NCI-H1436 treated with DMSO at 0.1 percent for 48 hours (cell line): ENCODE measurements at regions not wholly inside any gene's neighbourhood (a gene's known extent, or its start where the extent isn't known, plus 50 kb on each side); places are given as distances from the start of the nearest gene placed in this dataset.

Source experiments
- DNase-seq: peaks from one replicate; lab custom pipeline; 2025; lab: John Stamatoyannopoulos, UW

DNA sequence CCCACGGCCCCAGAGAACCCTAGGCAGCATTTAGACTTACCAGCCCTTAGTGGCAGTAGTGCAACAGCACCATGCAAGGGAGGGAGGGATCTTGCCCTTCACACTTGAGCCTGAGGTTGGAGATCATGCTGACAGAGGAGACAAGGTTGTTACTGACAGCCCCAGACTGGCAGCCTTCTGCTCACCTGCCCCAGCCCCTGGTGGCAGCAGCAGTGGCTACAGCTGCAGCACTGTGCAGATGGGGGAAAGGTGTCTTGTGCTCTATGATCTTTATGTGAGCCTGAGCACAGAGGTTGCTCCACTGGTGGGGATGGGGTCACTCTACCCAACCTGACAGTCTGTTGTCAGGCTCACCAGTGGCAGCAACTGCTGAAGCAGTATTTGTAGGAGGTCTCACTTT lies 501.2 kb upstream of the LRRTM4 start:
- no peak for DNase-seq

DNA sequence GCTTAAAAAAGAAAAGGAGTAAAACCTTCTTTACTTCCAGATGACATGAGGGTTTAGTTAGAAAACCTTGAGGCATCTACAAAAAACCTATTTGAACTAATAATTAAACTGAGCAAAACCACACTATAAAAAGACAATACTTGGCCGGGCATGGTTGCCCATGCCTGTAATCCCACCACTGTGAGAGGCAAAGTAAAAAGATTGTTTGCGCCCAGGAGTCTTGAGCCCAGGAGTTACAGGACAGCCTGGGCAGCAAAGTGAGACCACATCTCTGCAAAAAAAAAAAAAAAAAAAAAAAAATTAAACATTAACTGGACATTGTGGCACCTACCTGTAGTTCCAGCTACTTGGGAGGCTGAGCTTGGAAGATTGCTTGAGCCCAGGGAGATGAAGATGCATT lies 502.8 kb upstream of the LRRTM4 start:
- DNase-seq = no peak

DNA sequence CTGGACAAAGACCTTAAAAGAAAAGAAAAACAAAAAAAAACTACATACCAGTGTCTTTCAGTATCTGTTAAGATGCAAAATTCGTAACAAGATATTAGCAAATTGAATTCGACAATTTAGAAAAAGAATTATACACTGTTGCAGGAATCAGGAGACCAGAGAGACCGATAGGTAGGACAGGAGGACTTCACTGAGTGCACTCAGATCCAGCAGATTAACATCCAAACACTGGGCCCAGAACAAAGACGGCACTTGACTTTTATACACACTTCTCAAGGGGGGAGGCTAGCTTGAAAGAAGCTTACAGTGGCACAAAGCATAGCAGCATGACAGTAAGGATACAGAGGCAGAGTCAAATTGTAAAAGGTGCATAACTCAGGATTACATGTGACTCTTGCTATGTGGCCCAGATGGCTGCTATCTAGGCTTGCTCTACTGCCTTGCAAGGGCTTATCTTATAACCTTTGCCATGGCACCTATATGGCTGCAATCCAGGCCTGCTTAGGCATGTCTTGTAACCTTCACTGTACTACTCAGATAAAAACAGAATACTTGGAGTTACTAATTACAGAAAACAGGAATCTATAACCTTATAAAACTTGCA lies 507.3 kb upstream of the LRRTM4 start:
- DNase-seq = no peak

DNA sequence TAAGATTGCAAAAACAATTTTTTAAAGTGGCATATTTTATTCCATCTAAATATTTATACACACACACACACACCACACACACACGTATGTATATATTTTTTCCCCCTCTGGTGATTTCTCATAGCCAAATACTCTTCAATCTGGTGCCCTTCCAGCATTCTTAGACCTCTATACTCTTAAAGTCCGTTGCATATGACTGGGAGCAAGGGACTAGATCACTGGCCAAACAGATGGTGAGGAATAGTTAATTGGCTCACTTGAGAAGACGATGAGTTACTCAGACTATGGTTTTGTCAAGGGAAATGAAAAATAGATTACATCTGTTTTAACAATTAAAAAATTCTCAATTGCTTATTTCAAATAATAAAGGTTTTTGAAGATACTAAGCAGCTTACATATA lies 512.5 kb upstream of the LRRTM4 start:
- no peak for DNase-seq

DNA sequence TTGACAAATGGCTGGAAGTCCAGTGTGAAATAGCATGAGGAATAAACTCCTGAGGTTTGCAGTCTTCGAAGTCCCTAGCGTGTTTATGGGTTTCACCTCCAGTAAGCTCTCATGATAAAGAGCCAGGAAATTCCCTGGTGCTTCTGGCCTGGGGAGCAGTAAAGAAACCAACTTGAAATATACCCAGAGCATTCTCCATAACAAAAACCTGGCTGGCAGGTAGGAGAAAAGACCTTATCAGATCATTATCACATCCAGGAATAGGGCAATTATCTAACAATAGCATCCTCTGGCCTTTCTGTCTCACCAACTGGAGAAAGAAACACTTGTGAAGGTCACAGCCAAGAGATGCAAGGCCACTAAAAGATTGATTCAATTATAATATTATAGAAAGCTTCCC lies 513.6 kb upstream of the LRRTM4 start:
- no peak for DNase-seq

DNA sequence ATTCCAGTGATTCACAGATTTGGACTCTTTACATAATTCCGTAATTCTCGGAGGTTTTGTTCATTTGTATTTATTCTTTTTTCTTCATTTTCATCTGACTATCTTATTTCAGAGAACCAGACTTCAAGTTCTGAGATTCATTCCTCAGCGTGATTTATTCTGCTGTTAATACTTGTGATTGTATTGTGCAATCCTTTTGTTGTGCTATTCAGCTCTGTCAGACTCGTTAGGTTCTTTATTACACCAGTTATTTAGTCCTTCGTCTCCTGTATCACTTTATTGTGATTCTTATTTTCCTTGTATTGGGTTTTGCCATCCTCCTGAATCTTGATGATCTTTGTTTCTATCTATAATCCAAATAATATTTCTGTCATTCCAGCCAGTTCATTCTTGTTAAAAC lies 529.3 kb upstream of the LRRTM4 start:
- DNase-seq = no peak

DNA sequence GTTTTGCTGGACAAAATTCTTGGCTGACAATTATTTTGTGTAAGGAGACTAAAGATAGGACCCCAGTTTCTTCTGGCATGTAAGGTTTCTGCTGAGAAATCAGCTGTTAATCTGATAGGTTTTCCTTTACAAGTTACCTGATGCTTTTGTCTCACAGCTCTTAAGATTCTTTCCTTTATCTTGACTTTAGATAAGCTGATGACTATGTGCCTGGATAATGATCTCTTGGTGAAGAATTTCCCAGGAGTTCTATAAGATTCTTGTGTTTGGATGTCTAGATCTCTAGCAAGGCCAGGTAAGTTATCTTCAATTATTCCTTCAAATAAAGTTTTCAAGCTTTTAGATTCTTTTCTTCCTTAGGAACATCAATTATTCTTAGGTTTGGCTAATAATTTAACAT lies 534.8 kb upstream of the LRRTM4 start:
- DNase-seq = no peak

DNA sequence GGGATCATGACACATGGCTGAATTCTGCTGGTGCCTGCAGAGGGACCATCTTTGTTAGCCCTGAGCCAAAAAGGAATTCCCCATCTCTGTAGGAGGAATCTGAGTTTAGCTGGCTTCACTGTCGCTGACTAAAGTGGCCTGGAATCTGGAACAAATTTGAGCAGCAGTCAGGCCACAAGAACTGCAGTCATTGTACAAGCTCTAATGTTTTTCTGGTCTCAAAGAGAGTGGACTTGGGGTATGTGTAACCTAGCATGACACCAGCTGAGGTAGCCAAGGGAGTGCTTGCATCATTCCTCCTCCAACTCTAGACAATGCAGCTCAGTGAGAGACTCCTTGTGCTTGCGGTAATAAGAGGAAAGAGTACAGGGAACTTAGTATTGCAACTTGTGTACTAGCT lies 539.1 kb upstream of the LRRTM4 start:
- no peak for DNase-seq

DNA sequence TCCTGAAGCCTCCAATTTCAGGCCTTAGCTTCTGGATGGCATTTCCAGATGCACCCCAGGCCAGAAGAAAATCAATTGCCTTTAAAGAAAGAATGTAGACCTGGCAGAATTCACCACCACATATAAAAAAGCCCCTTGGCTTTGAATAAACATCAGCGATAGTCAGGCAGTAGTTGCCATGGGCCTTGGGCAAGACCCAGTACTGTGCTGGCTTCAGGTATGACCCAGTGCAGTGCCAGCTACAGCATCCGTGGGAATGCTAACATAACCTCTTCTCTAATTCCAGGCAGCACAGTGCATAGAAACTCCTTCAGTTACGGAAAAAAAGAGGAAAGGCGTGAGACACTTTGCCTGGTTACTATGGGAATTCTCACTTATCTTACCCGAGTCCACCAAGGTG lies 539.6 kb upstream of the LRRTM4 start:
- DNase-seq = no peak

DNA sequence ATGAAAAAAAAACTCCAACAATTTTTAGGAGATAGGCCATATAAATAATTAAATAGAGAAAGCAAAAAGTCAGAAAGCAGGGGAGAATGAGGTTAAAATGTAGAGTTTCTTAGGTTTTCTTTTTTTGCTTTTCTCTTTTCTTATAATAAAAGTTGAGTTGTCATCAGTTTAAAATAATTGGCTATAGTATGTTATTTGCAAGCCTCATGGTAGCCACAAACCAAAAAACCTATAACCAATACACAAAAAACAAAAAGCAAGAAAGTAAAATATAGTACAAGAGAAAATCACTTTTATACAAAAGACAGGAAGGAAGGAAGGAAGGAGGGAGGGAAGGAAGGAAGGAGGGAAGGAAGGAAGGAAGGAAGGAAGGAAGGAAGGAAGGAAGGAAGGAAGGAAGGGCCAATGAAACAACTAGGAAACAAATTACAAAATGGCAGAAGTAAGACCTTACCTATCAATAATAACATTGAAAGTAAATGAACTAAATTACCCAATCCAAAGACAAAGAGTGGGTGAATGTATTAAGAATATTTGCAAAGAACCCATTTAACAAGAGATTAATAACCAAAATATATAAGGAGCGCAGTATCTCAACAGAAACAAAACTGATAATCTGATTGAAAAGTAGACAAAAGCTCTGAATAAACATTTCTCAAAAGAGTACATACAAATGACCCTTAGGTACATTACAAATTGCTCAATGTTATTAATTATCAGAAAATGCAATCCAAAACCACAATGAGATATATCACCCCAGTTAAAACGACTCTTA lies 541.3 kb upstream of the LRRTM4 start:
- DNase-seq = no peak

DNA sequence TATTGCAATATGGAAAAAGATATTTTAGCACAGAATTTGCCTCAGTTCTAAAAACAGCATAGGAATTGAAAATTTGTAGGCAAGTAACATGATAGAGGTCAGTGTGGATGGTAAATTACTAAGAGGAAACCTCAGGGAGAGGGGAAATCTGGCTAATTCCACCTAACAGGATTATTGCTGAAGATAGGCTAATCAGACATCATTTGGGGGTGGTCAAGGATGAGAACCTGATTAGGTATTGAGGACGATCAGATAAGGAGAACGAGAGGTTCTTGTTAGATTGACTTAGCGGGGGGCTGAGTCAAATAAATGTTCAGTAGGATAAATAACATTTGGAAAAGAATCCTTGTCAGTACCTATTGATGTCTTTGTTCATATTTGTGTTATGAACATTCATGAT lies 543.2 kb upstream of the LRRTM4 start:
- DNase-seq = no peak

DNA sequence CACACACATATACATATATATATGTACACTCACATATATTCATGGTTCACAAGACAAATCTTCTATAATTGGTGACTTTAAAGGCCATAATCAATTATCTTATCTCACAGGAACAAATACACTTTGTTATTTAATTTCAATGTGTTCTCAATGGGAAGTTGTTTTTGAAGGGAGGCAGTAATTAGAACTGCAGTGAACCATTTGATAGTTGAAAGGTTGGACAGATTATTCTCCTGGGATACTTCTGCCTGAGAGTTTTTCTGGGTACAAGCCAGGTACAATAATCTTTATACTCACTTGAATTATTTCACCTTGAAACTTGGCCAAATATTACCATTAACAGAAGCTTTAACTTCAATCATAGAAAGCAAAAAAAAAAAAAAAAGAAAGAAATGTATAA lies 546.6 kb upstream of the LRRTM4 start:
- peak; percentile 22 for DNase-seq

DNA sequence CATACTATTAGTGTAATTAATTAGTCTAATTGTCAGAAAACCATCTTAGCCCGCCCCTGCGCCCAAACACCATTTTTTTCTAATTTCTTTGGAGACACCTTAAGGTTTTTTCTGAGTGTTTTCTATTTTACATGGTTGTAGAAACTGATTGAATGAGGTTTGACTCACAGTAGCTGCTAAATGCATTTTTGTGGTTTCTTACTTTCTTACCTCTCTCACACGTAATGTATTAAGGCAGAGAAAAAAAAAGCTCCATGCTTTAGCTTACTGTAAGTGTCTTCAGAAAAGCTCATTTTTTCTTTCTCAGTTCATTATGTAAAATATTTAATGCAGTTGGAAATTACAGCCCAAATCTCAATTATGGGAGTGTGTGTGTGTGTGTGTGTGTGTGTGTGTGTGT lies 548.5 kb upstream of the LRRTM4 start:
- no peak for DNase-seq

DNA sequence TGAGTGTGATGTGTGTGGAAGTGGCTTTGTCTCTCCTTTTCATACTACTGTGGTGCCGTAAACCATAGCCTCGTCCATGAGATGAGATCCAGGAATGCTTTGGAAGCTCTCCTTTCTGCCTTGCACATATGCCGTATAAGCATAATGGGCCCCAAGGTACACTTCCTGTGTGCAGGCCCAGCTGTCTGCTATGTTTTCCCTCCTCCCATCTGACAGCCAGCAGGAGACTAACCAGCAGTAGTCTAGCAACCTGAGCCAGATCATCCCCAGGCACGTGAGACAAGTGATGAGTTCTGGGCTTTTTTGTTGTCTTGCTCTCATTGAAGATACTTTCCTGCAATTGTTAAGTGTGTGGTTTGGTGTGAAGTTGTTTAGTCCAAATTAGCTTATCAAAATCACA lies 555.5 kb upstream of the LRRTM4 start:
- DNase-seq = no peak

DNA sequence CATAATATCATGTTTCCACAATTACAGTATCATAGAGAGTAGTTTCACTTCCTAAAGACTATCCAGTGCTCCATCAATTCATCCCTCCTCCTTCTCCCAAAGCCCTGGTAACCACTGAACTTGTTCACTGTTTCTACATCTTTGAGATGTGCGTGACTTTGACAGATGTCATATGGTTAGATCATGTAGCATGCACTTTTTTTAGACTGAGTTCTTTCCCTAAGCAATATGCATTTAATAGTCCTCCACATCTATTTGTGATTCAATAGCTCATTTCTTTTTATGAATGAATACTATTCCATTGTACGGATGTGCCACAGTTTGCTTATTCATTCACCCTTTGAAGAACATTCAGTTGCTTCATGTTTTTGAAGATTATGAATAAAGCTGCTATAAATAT lies 560.4 kb upstream of the LRRTM4 start:
- no peak for DNase-seq

DNA sequence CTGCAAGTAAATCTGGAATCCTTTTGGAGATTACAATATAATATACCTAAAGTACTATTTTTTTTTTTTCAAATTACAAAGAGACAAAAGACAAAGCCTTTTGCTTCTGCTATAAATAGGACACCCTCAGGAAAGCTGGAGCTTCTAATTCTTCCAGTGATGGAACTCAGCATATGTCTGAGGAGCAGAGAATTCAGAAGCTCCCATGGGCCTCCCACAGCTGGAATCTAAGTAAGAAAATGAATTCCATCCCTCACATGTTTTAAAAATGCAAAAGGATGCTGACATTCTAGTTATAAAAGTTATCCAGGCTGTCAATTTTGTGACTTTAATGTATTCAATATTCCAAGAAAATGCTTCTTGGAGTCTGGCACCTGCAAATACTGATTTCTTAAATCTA lies 571.3 kb upstream of the LRRTM4 start:
- DNase-seq = no peak

DNA sequence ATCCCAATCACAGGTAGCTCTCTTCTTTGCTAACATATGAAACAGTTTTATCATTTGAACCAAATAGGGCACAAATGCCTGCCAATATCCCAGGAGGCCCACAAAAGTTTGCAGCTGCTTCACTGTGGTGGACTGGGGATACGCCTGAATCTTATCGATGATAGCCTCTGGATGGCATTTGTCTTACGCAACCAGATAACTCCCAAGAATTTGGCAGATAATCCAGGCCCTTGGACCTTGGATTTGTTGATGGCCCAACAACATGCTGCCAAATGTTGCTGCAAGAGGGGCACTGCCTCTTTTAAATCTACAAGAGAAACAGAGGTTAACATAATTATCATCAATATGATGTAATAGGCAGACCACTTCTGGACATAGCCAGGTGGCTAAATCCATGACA lies 587.1 kb upstream of the LRRTM4 start:
- no peak for DNase-seq

DNA sequence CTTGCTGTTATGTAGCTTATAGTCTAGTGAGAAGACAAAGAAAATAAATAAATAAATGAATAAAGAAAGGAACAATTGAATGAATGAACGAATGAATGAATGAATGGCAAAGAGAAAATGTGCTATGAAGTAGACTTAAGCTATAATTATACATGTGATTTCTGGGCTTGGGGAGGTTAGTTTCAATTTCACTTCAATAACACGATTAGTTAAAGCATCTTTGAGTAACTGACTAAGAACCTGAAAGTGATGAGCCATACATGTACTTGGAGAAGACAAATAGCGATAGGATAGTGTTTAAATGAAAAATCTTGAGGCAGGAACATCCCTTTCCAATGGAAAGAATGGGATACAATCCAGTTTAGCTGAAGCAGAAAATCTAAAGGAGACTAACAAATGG lies 593.1 kb upstream of the LRRTM4 start:
- DNase-seq = no peak

DNA sequence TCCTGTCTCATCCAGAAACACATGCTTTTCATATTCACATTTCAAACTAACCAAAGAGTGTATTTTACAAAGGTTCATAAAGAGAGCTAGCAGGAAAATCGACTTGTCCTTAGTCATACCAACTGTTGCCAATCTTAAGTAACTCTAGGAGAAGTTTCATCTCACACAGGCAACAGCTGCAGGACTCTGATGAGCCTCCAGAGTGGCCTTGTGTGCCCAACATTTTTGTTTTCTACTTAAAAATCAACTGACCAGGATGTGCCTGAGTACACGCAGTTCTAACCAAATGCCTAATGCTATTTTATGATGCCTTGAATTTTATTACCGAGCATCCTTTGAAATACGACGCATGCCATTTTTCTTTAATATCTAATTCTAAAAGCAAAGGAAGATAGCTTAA lies 595.9 kb upstream of the LRRTM4 start:
- no peak for DNase-seq

DNA sequence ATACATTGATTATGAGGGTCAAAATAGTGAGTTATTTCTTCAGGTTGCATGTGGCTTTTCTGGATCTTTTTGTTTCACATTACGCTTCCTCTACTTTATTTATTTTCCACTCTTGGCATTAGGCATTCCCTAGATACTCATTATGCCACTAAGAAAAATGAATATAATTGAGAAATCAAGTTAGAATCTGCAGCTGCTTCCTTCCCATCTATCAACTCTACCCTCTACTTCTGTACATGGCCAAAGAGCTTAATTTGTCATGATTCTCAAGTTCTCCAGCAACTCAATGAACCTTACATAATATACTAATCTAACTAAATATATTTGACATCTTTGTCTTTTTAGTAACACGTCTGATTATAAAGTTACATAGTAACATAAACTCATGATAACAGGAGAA lies 598.1 kb upstream of the LRRTM4 start:
- no peak for DNase-seq

DNA sequence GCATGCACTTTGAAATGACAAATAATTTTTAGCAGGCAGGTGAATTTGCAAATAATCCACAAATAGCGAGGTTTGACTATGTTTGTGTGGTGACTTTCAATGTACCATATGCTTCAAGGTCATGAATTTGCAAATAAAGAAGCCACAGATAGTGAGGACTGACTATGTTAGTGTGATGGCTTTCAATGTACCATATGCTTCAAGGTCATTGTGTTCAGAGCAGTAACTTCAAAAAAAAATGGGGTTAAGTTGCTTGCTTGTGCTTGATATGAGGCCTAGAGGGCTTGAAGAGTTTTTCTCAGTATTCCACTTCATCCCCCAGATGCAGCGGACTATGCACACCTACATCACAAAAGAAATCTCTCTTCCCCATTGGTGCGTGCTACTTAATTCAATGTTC lies 602.9 kb upstream of the LRRTM4 start:
- DNase-seq = no peak

DNA sequence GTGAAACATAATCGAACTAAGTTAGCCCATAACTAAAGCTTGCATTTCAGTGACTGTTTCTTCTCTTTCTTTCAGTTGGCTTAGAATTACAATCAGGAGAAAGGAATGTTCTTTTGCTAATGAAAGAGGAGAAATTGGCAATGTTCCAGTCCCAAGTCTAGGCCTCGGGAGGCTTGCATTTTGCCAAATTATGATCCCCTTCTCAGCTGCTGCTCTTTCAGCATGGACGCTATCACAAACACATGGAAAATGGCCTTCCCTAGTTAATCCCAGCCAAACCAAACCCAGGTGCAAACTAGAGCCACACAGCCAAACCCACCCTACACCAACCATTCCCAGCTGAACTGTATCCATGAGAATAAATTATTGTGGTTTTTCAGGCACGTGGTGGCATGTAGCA lies 605.2 kb upstream of the LRRTM4 start:
- no peak for DNase-seq

DNA sequence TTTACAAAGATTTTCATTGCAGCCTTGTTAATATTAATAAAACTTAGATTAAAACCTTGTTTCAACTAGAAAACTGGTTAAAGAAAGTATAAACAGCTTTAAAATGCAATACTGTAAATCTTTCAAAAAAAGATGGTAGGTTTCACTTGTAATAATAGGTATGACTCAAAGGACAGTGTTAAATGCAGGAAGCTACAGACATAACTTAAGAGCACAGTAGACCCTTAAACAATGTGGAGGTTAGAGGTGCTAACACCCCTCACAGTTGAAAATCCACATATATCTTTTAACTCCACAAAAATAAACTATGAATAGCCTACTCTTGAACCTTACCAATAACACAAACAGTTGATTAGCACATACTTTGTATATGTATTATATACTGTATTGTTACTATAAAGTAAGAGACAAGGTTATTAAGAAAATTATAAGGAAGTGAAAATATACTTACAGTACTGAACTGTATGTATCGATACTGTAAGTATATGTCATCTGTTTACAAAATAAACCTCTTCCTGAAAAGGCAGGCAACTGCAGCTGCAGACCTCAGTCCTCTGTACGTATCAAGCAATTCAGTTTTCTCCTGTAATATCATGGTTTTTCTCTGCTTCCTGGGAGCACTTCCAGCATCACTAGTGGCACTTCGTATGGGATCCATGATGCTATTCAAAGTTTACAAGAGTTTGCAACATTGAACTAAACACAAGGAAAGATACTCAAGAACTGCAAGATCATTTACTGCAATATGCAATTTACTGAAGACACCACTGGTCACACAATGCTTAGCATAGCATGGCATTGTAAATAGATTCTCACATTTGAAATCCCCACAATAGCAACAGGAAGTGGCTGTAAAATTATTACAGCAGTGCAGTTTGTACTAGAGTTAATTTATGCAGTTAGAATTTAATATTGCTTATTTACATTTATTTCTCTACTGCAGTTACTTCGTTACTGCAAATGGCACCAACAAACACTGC lies 610.5 kb upstream of the LRRTM4 start:
- DNase-seq = no peak
